K562 (cell line): ENCODE measurements at regions not wholly inside any gene's neighbourhood (a gene's known extent, or its start where the extent isn't known, plus 50 kb on each side); places are given as distances from the start of the nearest gene placed in this dataset.

Source experiments
- ATAC-seq: fragments of 200-7000 bp; cut with Tn5 transposase; 3 replicates; pipeline ENCODE4 v1.9.1; 2020; ENCODE audit warnings: moderate library complexity
- BruUV-seq: library from RNA; stranded (reverse); fragments of 400-500 nt; replicated peaks from 2 replicates; lab custom pipeline; 2021; lab: Mats Ljungman, UMichigan
- CTCF ChIA-PET: fragments of 300-600 bp; formaldehyde crosslinking; extraction: SDS; loops from one replicate; lab custom pipeline; 2021; ENCODE audit warnings: low intra/inter-chr PET ratio; lab: Yijun Ruan, JAX
- POLR2A ChIA-PET: fragments of 300-600, 350-650 bp; sonication (Branson Sonifier 250); formaldehyde crosslinking; extraction: SDS; loops from one replicate; lab custom pipeline; 2021; ENCODE audit warnings: antibody characterized with exemption, inconsistent platforms; lab: Yijun Ruan, JAX
- DNase-seq, 4 experiments: peaks; one replicate each; pipeline versions ENCODE4 v3.0.0 to v3.0.0-alpha.2; 2011 to 2018; ENCODE audit warnings: low spot score in 3 of 4, mixed read lengths in 3 of 4; ENCODE audit errors: extremely low read depth in 1 of 4
- FAIRE-seq: peaks from 2 replicates; lab custom pipeline; 2011; peaks lifted over from hg19 to GRCh38; lab: Jason Lieb, UNC
- H2AFZ ChIP-seq: 2 replicates; pipeline ENCODE4 v1.6.0; 2011; ENCODE audit warnings: low read depth, low read length, control low read depth, inconsistent platforms
- H3K27ac ChIP-seq: fragments of 200-600 bp; 3 replicates; pipeline ENCODE4 v1.8.0; 2011; ENCODE audit warnings: low read depth, mild to moderate bottlenecking, control low read depth, inconsistent platforms, low read length, moderate library complexity, mixed read lengths; ENCODE audit errors: extremely low read depth
- H3K27me3 ChIP-seq, 2 experiments: fragments of 300-600 bp in 1 of 2; 2 replicates in 1 of 2; 3 replicates in 1 of 2; pipeline versions ENCODE4 v1.6.0 to v1.8.0; 2011; ENCODE audit warnings: inconsistent platforms in 2 of 2, low read length in 2 of 2, mild to moderate bottlenecking in 1 of 2, mixed read lengths in 1 of 2, moderate library complexity in 1 of 2; ENCODE audit not compliant: control insufficient read depth in 2 of 2, insufficient read depth in 2 of 2
- H3K36me3 ChIP-seq: fragments of 300-600 bp; 3 replicates; pipeline ENCODE4 v1.8.0; 2011; ENCODE audit warnings: mild to moderate bottlenecking, low read length, inconsistent platforms; ENCODE audit not compliant: control insufficient read depth, insufficient read depth
- H3K4me1 ChIP-seq, 2 experiments: fragments of 200-600 bp in 1 of 2; replicated peaks in 1 of 2; 2 replicates in 1 of 2; 3 replicates in 1 of 2; pipeline versions ENCODE4 v1.5.1 to v1.8.0; 2011; ENCODE audit warnings: inconsistent platforms in 2 of 2, low read length in 2 of 2, mild to moderate bottlenecking in 1 of 2, mixed read lengths in 1 of 2, moderate library complexity in 1 of 2; ENCODE audit not compliant: control insufficient read depth in 2 of 2, insufficient read depth in 2 of 2
- H3K4me2 ChIP-seq: 2 replicates; pipeline ENCODE4 v1.6.1; 2011; ENCODE audit warnings: low read length, control low read depth, inconsistent platforms, mixed read lengths; ENCODE audit not compliant: insufficient read depth
- H3K4me3 ChIP-seq: fragments of 200-600 bp; sonication (generic), shearing (Covaris generic); 2 replicates; pipeline ENCODE4 v1.5.1; 2016; ENCODE audit warnings: control low read depth, inconsistent platforms
- H3K79me2 ChIP-seq: fragments of 200-600 bp; 3 replicates; pipeline ENCODE4 v1.8.0; 2011; ENCODE audit warnings: low read length, inconsistent platforms; ENCODE audit not compliant: control insufficient read depth, insufficient read depth
- H3K9ac ChIP-seq, 2 experiments: 2 replicates each; pipeline versions ENCODE4 v1.6.0 to v1.6.1; 2011; ENCODE audit warnings: low read depth in 2 of 2, low read length in 2 of 2, control low read depth in 1 of 2, inconsistent platforms in 1 of 2, mild to moderate bottlenecking in 1 of 2, mixed read lengths in 1 of 2; ENCODE audit not compliant: insufficient read depth in 1 of 2
- H3K9me1 ChIP-seq: one replicate; pipeline ENCODE4 v1.6.0; 2011; ENCODE audit warnings: inconsistent platforms, mild to moderate bottlenecking, low read length, moderate library complexity; ENCODE audit not compliant: control insufficient read depth, insufficient read depth
- H3K9me3 ChIP-seq: replicated peaks from 2 replicates; pipeline ENCODE4 v1.5.1; 2011; ENCODE audit warnings: low read depth, low read length, inconsistent platforms; ENCODE audit not compliant: control insufficient read depth, insufficient read depth
- H4K20me1 ChIP-seq: replicated peaks from 2 replicates; pipeline ENCODE4 v1.6.1; 2011; ENCODE audit warnings: low read length, inconsistent platforms, mixed read lengths; ENCODE audit not compliant: control insufficient read depth, insufficient read depth
- CTCFL ChIP-seq: IDR thresholded peaks from 2 replicates; pipeline ENCODE4 v1.6.1; 2011; ENCODE audit warnings: borderline replicate concordance, low read depth, mild to moderate bottlenecking, moderate library complexity, low read length; ENCODE audit not compliant: insufficient read depth, poor library complexity, severe bottlenecking
- E2F1 ChIP-seq: sonication (generic); formaldehyde crosslinking; IDR thresholded peaks from 2 replicates; pipeline ENCODE4 v1.8.1; 2023; ENCODE audit warnings: mild to moderate bottlenecking, missing genetic modification reagents, moderate library complexity
- FIP1L1 ChIP-seq: fragments of 200-400 bp; formaldehyde crosslinking; IDR thresholded peaks from 2 replicates; pipeline ENCODE4 v1.6.1; 2018; ENCODE audit warnings: mild to moderate bottlenecking, low read depth, low read length; ENCODE audit not compliant: poor library complexity, severe bottlenecking
- KLF16 ChIP-seq: IDR thresholded peaks from 2 replicates; pipeline ENCODE4 v1.6.1; 2016; ENCODE audit warnings: antibody characterized with exemption
- MCM2 ChIP-seq: fragments of 450-650 bp; IDR thresholded peaks from 2 replicates; pipeline ENCODE4 v1.6.1; 2017; ENCODE audit warnings: low read depth, mild to moderate bottlenecking
- NFE2 ChIP-seq: IDR thresholded peaks from 2 replicates; pipeline ENCODE4 v1.6.1; 2014; ENCODE audit warnings: antibody characterized with exemption, low read depth
- NFIC ChIP-seq: fragments of 450-650 bp; IDR thresholded peaks from 2 replicates; pipeline ENCODE4 v1.6.1; 2017; ENCODE audit warnings: mild to moderate bottlenecking, inconsistent platforms
- RBFOX2 ChIP-seq: fragments of 200-400 bp; formaldehyde crosslinking; IDR thresholded peaks from 2 replicates; pipeline ENCODE4 v1.6.1; 2017; ENCODE audit warnings: low read depth, mild to moderate bottlenecking, low read length, moderate library complexity
- SMARCE1 ChIP-seq: fragments of 450-650 bp; IDR thresholded peaks from 2 replicates; pipeline ENCODE4 v1.7.1; 2016; ENCODE audit warnings: mild to moderate bottlenecking
- SRSF7 ChIP-seq: fragments of 200-400 bp; formaldehyde crosslinking; optimal IDR thresholded peaks from 2 replicates; pipeline ENCODE3; 2017; ENCODE audit warnings: mild to moderate bottlenecking, low read depth, low read length
- TCF3 ChIP-seq: sonication (generic); formaldehyde crosslinking; IDR thresholded peaks from 2 replicates; pipeline ENCODE4 v1.4.0; 2020; ENCODE audit warnings: mild to moderate bottlenecking, missing genetic modification reagents
- ZNF395 ChIP-seq: fragments of 200-800 bp; sonication (Bioruptor generic); IDR thresholded peaks from 2 replicates; pipeline ENCODE4 v1.6.1; 2017; ENCODE audit warnings: missing genetic modification characterization, missing compliant biosample characterization
- ZNF57 ChIP-seq: fragments of 450-650 bp; formaldehyde crosslinking; IDR thresholded peaks from 2 replicates; pipeline ENCODE4 v1.4.0; 2020; ENCODE audit warnings: mild to moderate bottlenecking, moderate library complexity
- ZNF75A ChIP-seq: fragments of 450-650 bp; formaldehyde crosslinking; IDR thresholded peaks from 2 replicates; pipeline ENCODE4 v1.4.0; 2020; ENCODE audit warnings: mild to moderate bottlenecking
- in situ Hi-C: fragments of 300-500 bp; cut with MboI; formaldehyde crosslinking; loops from 4 replicates; pipeline ENCODE4 v1.15.0; 2018; ENCODE audit warnings: inconsistent platforms, mixed read lengths
- intact Hi-C: fragments of 100-400 bp; cut with micrococcal nuclease; formaldehyde crosslinking; loops from 2 replicates; pipeline ENCODE4 v1.14.2; 2022
- TF ChIP-seq, protein P1 (sequence below): sonication (generic); formaldehyde crosslinking; IDR thresholded peaks from 2 replicates; pipeline ENCODE4 v1.8.0; 2022; ENCODE audit warnings: mild to moderate bottlenecking, missing genetic modification reagents

DNA sequence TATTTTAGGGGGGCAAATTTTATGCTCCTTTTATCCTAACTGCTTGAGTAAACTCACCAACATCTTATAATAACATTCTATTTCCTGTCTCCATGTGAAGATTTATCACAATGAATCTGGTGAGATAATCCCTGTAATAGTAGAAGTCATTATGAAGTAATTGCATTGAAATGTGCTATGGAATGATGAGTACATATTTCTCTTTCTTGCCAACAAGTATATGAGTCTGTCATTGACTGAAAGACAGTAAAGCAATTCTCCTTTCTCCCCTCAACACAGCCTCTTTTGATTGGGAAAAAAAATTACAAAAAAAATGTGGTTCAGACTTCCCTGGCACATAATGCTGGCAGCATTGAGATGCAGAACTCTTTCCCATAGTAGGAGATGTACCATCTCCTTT, 459.2 kb upstream of the RGMB start:
- H3K9ac ChIP-seq = no peak overlapping the region
- no peak overlapping the region for H3K4me2 ChIP-seq
- no peak for DNase-seq
- no peak for FAIRE-seq
- no peaks in the 10 kb centered on the region for H3K4me1 ChIP-seq
- H3K79me2 ChIP-seq = no peaks in the 10 kb centered on the region
- intact Hi-C loops = no loop called here
- CTCF ChIA-PET = no interaction called here
- H2AFZ ChIP-seq = no peak overlapping the region
- no peaks in the 10 kb centered on the region for H3K9me3 ChIP-seq
- TF ChIP-seq SRSF7 (no peak), NFE2 (no peak), TCF3 (no peak), KLF16 (no peak), CTCFL (no peak), ZNF57 (CRISPR knock-in tag) (no peak), NFIC (no peak), MCM2 (no peak), FIP1L1 (no peak), SMARCE1 (no peak), ZNF395 (no peak), ZNF75A (CRISPR knock-in tag) (no peak), RBFOX2 (no peak), E2F1 (CRISPR knock-in tag) (no peak)
- TF ChIP-seq, protein P1, sequence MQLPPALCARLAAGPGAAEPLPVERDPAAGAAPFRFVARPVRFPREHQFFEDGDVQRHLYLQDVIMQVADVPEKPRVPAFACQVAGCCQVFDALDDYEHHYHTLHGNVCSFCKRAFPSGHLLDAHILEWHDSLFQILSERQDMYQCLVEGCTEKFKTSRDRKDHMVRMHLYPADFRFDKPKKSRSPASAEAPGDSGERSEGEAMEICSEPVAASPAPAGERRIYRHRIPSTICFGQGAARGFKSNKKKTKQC = no peak
- H3K27me3 ChIP-seq = no peaks in the 10 kb centered on the region
- no peak overlapping the region for H3K4me3 ChIP-seq
- POLR2A ChIA-PET = interaction anchor here (0.8 kb wide), 1 partner anchor 225 kb away, joined by 3 read pairs; no protein-coding TSS in a partner anchor
- H4K20me1 ChIP-seq = no peaks in the 10 kb centered on the region
- ATAC-seq = no peak
- no peaks in the 10 kb centered on the region for H3K36me3 ChIP-seq
- H3K9me1 ChIP-seq = no peaks in the 10 kb centered on the region
- BruUV-seq = no TSS peak
- no peak overlapping the region for H3K27ac ChIP-seq
- in situ Hi-C loops = no loop called here
